ENCODE measurements at regions not wholly inside any gene's neighbourhood (a gene's known extent, or its start where the extent isn't known, plus 50 kb on each side); places are given as distances from the start of the nearest gene placed in this dataset.

GRCh38 chr1:214912127-214912526, 170.4 kb upstream of the KCNK2 start:
- TF ChIP-seq, protein P1, sequence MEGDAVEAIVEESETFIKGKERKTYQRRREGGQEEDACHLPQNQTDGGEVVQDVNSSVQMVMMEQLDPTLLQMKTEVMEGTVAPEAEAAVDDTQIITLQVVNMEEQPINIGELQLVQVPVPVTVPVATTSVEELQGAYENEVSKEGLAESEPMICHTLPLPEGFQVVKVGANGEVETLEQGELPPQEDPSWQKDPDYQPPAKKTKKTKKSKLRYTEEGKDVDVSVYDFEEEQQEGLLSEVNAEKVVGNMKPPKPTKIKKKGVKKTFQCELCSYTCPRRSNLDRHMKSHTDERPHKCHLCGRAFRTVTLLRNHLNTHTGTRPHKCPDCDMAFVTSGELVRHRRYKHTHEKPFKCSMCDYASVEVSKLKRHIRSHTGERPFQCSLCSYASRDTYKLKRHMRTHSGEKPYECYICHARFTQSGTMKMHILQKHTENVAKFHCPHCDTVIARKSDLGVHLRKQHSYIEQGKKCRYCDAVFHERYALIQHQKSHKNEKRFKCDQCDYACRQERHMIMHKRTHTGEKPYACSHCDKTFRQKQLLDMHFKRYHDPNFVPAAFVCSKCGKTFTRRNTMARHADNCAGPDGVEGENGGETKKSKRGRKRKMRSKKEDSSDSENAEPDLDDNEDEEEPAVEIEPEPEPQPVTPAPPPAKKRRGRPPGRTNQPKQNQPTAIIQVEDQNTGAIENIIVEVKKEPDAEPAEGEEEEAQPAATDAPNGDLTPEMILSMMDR (IDR thresholded peaks at IDR 0.05), result no peak
- TF ChIP-seq POLR2A (IDR thresholded peaks at IDR 0.05), result no peak

All from adrenal gland (tissue), 5 donors.